OCI-LY3 (cell line): ENCODE measurements at regions not wholly inside any gene's neighbourhood (a gene's known extent, or its start where the extent isn't known, plus 50 kb on each side); places are given as distances from the start of the nearest gene placed in this dataset.

Experiments used
- H2AFZ ChIP-seq: fragments of 200-600, 300-600 bp; shearing (Covaris generic); 2 replicates; pipeline ENCODE4 v1.6.0; 2014; ENCODE audit warnings: antibody characterized with exemption, low read depth, low read length
- H3K27ac ChIP-seq: fragments of 200-600, 300-600 bp; sonication (generic); 2 replicates; pipeline ENCODE4 v1.5.1; 2014; ENCODE audit warnings: mild to moderate bottlenecking, low read length, moderate library complexity, mixed read lengths
- H3K27me3 ChIP-seq: fragments of 200-600, 300-600 bp; sonication (generic); 2 replicates; pipeline ENCODE4 v1.6.1; 2014; ENCODE audit warnings: low read depth, low read length, mixed read lengths
- H3K36me3 ChIP-seq: fragments of 200-600, 300-600 bp; sonication (generic); replicated peaks from 2 replicates; pipeline ENCODE3; 2014; ENCODE audit warnings: low read depth, low read length, mixed read lengths
- H3K4me1 ChIP-seq: fragments of 300-600, 200-600 bp; sonication (generic); 2 replicates; pipeline ENCODE4 v1.6.1; 2014; ENCODE audit warnings: low read length, mixed read lengths
- H3K4me2 ChIP-seq: fragments of 200-600, 300-600 bp; sonication (generic); 2 replicates; pipeline ENCODE4 v1.6.1; 2014; ENCODE audit warnings: low read length, mixed read lengths
- H3K4me3 ChIP-seq: fragments of 300-600, 200-600 bp; sonication (generic); 2 replicates; pipeline ENCODE4 v1.5.1; 2014; ENCODE audit warnings: antibody characterized with exemption, mild to moderate bottlenecking, low read length, moderate library complexity
- H3K79me2 ChIP-seq: fragments of 300-600, 200-600 bp; shearing (Covaris generic); 2 replicates; pipeline ENCODE4 v1.6.1; 2014; ENCODE audit warnings: mild to moderate bottlenecking, low read length, mixed read lengths
- H3K9ac ChIP-seq: fragments of 300-600, 200-600 bp; shearing (Covaris generic); 2 replicates; pipeline ENCODE4 v1.6.0; 2014; ENCODE audit warnings: mild to moderate bottlenecking, low read length, moderate library complexity
- H3K9me3 ChIP-seq: fragments of 200-600, 300-600 bp; shearing (Covaris generic); 2 replicates; pipeline ENCODE4 v1.6.1; 2014; ENCODE audit warnings: low read length, mixed read lengths; ENCODE audit not compliant: insufficient read depth
- H4K20me1 ChIP-seq: fragments of 200-600, 300-600 bp; sonication (generic); 2 replicates; pipeline ENCODE4 v1.6.1; 2016; ENCODE audit warnings: low read length, mixed read lengths; ENCODE audit not compliant: insufficient read depth
- EZH2phosphoT487 ChIP-seq: fragments of 200-600 bp; shearing (Covaris generic); IDR thresholded peaks from 2 replicates; pipeline ENCODE4 v1.6.1; 2018; ENCODE audit warnings: antibody characterized with exemption, mixed run types, low read depth
- TF ChIP-seq, protein P1 (sequence below): fragments of 200-600, 300-600 bp; sonication (generic); IDR thresholded peaks from 2 replicates; pipeline ENCODE4 v1.5.1; 2014; ENCODE audit warnings: antibody characterized with exemption, low read length, low read depth

DNA sequence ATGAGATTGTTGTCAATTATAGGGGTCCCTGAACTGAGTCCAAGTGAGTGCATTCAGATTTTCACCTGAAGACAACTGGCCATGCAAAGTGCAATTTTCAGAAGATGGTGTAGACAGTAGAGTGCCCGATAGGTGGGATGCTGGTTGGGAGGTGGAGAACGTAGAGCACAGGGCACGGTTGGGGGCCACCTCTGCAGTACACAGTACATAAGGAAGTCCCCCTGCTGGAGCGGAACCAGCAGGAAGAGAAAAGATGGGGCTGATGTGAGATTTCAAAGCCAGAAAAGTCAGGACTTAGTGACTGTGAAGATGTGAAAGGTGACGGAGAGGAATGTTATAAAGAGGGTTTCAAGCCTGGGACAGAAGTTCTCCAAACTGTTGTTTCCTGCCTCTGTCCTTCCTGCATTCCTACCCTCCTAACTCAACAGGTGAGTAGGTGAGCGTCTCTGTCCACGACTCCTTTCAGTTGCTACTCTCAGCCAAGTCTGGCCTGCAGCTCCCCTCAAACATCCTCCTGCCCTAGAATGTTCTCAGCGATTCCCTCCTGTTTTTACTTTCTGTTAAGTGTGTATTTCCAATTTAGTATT is 330.8 kb downstream of the PRL start:
- no peaks in the 10 kb centered on the region for H4K20me1 ChIP-seq
- H3K4me2 ChIP-seq = no peak overlapping the region
- H3K36me3 ChIP-seq = no peaks in the 10 kb centered on the region
- no peaks in the 10 kb centered on the region for H3K4me1 ChIP-seq
- no peak overlapping the region for H3K9ac ChIP-seq
- H3K9me3 ChIP-seq = no peaks in the 10 kb centered on the region
- TF ChIP-seq EZH2phosphoT487 = no peak
- TF ChIP-seq, protein P1, sequence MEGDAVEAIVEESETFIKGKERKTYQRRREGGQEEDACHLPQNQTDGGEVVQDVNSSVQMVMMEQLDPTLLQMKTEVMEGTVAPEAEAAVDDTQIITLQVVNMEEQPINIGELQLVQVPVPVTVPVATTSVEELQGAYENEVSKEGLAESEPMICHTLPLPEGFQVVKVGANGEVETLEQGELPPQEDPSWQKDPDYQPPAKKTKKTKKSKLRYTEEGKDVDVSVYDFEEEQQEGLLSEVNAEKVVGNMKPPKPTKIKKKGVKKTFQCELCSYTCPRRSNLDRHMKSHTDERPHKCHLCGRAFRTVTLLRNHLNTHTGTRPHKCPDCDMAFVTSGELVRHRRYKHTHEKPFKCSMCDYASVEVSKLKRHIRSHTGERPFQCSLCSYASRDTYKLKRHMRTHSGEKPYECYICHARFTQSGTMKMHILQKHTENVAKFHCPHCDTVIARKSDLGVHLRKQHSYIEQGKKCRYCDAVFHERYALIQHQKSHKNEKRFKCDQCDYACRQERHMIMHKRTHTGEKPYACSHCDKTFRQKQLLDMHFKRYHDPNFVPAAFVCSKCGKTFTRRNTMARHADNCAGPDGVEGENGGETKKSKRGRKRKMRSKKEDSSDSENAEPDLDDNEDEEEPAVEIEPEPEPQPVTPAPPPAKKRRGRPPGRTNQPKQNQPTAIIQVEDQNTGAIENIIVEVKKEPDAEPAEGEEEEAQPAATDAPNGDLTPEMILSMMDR = no peak
- H3K27ac ChIP-seq = no peak overlapping the region
- H3K4me3 ChIP-seq = no peak overlapping the region
- H3K79me2 ChIP-seq = no peaks in the 10 kb centered on the region
- no peak overlapping the region for H2AFZ ChIP-seq
- no peaks in the 10 kb centered on the region for H3K27me3 ChIP-seq

DNA sequence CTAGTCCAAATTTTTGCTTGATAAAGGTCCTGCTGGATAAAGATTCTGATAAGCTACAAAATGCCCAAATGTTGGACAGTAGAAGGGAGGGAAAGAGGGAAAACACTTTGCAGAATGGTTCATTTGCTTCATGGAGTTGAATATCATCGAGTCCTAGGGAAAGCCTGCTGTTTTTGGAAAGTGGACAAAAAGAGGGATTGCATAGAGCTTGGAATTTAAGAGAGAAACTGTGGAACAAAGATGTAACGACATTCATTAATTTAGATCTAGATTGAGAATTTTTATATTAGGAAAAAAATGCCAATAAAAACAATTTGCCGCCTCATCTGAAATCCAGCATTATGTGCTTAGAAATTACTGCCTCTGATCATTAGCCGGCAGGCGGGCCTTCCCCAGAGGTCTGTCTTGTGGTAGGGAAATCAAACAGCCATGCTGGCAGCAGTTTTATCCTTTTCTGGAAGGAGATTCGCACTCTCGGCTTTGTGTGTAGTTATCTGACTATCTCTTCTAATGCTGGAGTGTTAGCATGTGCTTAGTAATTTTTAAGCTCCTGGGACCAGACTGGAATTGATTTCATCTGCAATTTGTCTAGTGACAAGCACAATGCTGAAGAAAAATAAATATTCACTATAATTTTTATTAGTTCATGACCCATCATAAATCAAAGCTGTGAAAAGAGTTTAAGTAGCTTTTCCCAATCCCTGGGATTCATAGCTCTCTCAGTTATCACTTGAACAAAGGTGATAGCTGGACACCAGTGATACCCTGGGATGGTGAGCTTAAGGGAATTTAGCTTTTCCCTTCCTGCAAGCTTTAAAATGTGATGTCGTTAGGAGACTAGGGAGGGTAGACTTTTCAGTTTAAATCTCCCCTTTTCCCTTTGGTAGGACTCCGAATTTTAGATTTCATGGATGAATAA is 329.5 kb downstream of the PRL start:
- no peaks in the 10 kb centered on the region for H3K4me1 ChIP-seq
- no peak overlapping the region for H3K4me2 ChIP-seq
- H4K20me1 ChIP-seq = no peaks in the 10 kb centered on the region
- H3K9ac ChIP-seq = no peak overlapping the region
- H3K79me2 ChIP-seq = no peaks in the 10 kb centered on the region
- H2AFZ ChIP-seq = no peak overlapping the region
- no peak overlapping the region for H3K27ac ChIP-seq
- TF ChIP-seq, protein P1 = no peak
- TF ChIP-seq EZH2phosphoT487 = no peak
- no peaks in the 10 kb centered on the region for H3K9me3 ChIP-seq
- H3K36me3 ChIP-seq = no peaks in the 10 kb centered on the region
- no peak overlapping the region for H3K4me3 ChIP-seq
- no peaks in the 10 kb centered on the region for H3K27me3 ChIP-seq

DNA sequence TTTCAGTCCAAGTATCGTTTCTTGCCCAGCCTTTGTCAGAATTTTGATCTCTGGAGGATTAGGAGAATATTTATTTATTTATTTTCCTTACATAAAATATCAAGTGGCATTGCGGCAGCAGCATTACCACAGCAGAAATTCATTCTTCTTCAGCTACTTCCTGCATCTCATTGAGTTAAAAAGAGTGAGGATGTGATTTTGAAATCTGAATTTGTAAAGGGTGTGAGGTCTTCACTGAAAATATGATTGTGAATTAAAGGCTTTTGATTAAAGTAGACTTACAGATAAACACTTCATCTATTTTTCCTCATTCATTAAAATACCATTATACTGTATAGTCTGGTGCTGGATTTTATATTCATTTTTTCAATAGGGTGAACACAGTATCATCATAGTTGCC is 328.4 kb downstream of the PRL start:
- no peaks in the 10 kb centered on the region for H3K36me3 ChIP-seq
- no peak overlapping the region for H3K4me2 ChIP-seq
- H3K79me2 ChIP-seq = no peaks in the 10 kb centered on the region
- no peaks in the 10 kb centered on the region for H3K9me3 ChIP-seq
- H3K4me3 ChIP-seq = no peak overlapping the region
- no peak overlapping the region for H2AFZ ChIP-seq
- H3K27ac ChIP-seq = no peak overlapping the region
- TF ChIP-seq, protein P1 = no peak
- no peak for TF ChIP-seq EZH2phosphoT487
- no peaks in the 10 kb centered on the region for H3K4me1 ChIP-seq
- no peaks in the 10 kb centered on the region for H3K27me3 ChIP-seq
- H4K20me1 ChIP-seq = no peaks in the 10 kb centered on the region
- H3K9ac ChIP-seq = no peak overlapping the region

DNA sequence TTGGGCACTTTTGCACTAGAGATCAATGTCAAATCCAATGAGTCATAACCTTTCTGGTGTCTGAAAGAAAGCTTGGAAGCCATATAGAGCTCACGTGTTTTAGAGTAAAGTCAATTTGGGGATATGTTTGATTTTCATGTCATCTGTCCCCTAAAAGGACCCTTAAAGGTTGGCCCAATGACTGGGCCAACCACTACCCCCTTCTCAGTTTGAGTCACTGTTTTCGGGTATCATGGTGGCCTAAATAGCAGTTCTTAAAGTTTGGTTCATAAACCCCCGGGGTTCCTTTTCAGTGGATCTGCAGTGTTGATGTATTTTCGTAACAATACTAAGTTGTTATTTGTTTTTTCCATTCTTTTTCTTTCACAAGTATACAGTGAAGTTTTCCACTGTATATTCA is 327.6 kb downstream of the PRL start:
- Histone ChIP-seq H3K79me2 (no peaks in the 10 kb centered on the region), H3K9me3 (no peaks in the 10 kb centered on the region), H3K27ac (no peak overlapping the region)

More for the DNA sequence above, 327.6 kb downstream of the PRL start:
- Histone ChIP-seq H3K36me3 (no peaks in the 10 kb centered on the region), H3K4me1 (no peaks in the 10 kb centered on the region), H3K4me3 (no peak overlapping the region), H2AFZ (no peak overlapping the region), H4K20me1 (no peaks in the 10 kb centered on the region), H3K27me3 (no peaks in the 10 kb centered on the region), H3K9ac (no peak overlapping the region), H3K4me2 (no peak overlapping the region)
- TF ChIP-seq, protein P1 = no peak
- TF ChIP-seq EZH2phosphoT487 = no peak
